OCI-LY3 (cell line): ENCODE measurements at regions not wholly inside any gene's neighbourhood (a gene's known extent, or its start where the extent isn't known, plus 50 kb on each side); places are given as distances from the start of the nearest gene placed in this dataset.

ENCODE experiments used
- H2AFZ ChIP-seq: fragments of 200-600, 300-600 bp; shearing (Covaris generic); 2 replicates; pipeline ENCODE4 v1.6.0; 2014; ENCODE audit warnings: antibody characterized with exemption, low read depth, low read length
- H3K27ac ChIP-seq: fragments of 200-600, 300-600 bp; sonication (generic); 2 replicates; pipeline ENCODE4 v1.5.1; 2014; ENCODE audit warnings: mild to moderate bottlenecking, low read length, moderate library complexity, mixed read lengths
- H3K27me3 ChIP-seq: fragments of 200-600, 300-600 bp; sonication (generic); 2 replicates; pipeline ENCODE4 v1.6.1; 2014; ENCODE audit warnings: low read depth, low read length, mixed read lengths
- H3K36me3 ChIP-seq: fragments of 200-600, 300-600 bp; sonication (generic); replicated peaks from 2 replicates; pipeline ENCODE3; 2014; ENCODE audit warnings: low read depth, low read length, mixed read lengths
- H3K4me1 ChIP-seq: fragments of 300-600, 200-600 bp; sonication (generic); 2 replicates; pipeline ENCODE4 v1.6.1; 2014; ENCODE audit warnings: low read length, mixed read lengths
- H3K4me2 ChIP-seq: fragments of 200-600, 300-600 bp; sonication (generic); 2 replicates; pipeline ENCODE4 v1.6.1; 2014; ENCODE audit warnings: low read length, mixed read lengths
- H3K4me3 ChIP-seq: fragments of 300-600, 200-600 bp; sonication (generic); 2 replicates; pipeline ENCODE4 v1.5.1; 2014; ENCODE audit warnings: antibody characterized with exemption, mild to moderate bottlenecking, low read length, moderate library complexity
- H3K79me2 ChIP-seq: fragments of 300-600, 200-600 bp; shearing (Covaris generic); 2 replicates; pipeline ENCODE4 v1.6.1; 2014; ENCODE audit warnings: mild to moderate bottlenecking, low read length, mixed read lengths
- H3K9ac ChIP-seq: fragments of 300-600, 200-600 bp; shearing (Covaris generic); 2 replicates; pipeline ENCODE4 v1.6.0; 2014; ENCODE audit warnings: mild to moderate bottlenecking, low read length, moderate library complexity
- H3K9me3 ChIP-seq: fragments of 200-600, 300-600 bp; shearing (Covaris generic); 2 replicates; pipeline ENCODE4 v1.6.1; 2014; ENCODE audit warnings: low read length, mixed read lengths; ENCODE audit not compliant: insufficient read depth
- H4K20me1 ChIP-seq: fragments of 200-600, 300-600 bp; sonication (generic); 2 replicates; pipeline ENCODE4 v1.6.1; 2016; ENCODE audit warnings: low read length, mixed read lengths; ENCODE audit not compliant: insufficient read depth
- CTCF ChIP-seq: fragments of 200-600, 300-600 bp; sonication (generic); IDR thresholded peaks from 2 replicates; pipeline ENCODE4 v1.5.1; 2014; ENCODE audit warnings: antibody characterized with exemption, low read length, low read depth
- EZH2phosphoT487 ChIP-seq: fragments of 200-600 bp; shearing (Covaris generic); IDR thresholded peaks from 2 replicates; pipeline ENCODE4 v1.6.1; 2018; ENCODE audit warnings: antibody characterized with exemption, mixed run types, low read depth

GRCh38 chr12:88882662-88883061, 302.4 kb upstream of the KITLG start:
- Histone ChIP-seq H4K20me1 (no peaks in the 10 kb centered on the region), H3K4me2 (no peak overlapping the region), H3K4me3 (no peak overlapping the region), H3K36me3 (no peaks in the 10 kb centered on the region), H3K4me1 (peaks cover 28% of the 10 kb centered on the region), H3K79me2 (no peaks in the 10 kb centered on the region), H3K9me3 (no peaks in the 10 kb centered on the region), H3K27ac (no peak overlapping the region), H3K9ac (no peak overlapping the region), H2AFZ (no peak overlapping the region), H3K27me3 (no peaks in the 10 kb centered on the region)
- no peak for TF ChIP-seq CTCF
- no peak for TF ChIP-seq EZH2phosphoT487

GRCh38 chr12:88880051-88880450, 299.8 kb upstream of the KITLG start:
- Histone ChIP-seq H3K4me3 (no peak overlapping the region), H3K4me2 (no peak overlapping the region), H3K4me1 (peaks cover 24% of the 10 kb centered on the region), H3K27ac (no peak overlapping the region), H3K9me3 (no peaks in the 10 kb centered on the region), H3K79me2 (no peaks in the 10 kb centered on the region), H3K27me3 (no peaks in the 10 kb centered on the region), H2AFZ (no peak overlapping the region; the same call in 1 of the 2 replicates), H3K36me3 (no peaks in the 10 kb centered on the region), H3K9ac (no peak overlapping the region), H4K20me1 (no peaks in the 10 kb centered on the region)
- TF ChIP-seq EZH2phosphoT487 (no peak), CTCF (no peak)

DNA sequence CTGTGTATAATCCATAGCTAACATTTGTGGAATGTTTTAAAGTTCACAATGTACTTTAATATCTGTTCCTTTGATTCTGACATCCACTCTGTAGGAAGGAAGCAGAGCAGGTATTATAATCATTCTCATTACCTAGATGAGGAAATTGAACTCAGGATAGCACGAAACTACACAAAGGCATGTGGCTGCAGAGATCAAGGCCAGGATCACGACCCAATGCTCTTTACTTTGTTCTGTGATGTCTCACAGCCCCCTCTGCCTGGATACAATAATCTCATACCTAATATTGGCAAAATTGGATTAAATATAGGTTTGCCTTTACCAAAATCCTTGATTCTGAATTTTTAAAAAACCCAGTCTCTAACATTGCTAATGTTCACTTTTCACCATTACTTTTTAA, 298.0 kb upstream of the KITLG start:
- no peak overlapping the region for H3K27ac ChIP-seq
- H3K9me3 ChIP-seq = no peaks in the 10 kb centered on the region
- no peaks in the 10 kb centered on the region for H3K36me3 ChIP-seq
- H3K4me1 ChIP-seq = peaks cover 11% of the 10 kb centered on the region
- H3K79me2 ChIP-seq = no peaks in the 10 kb centered on the region
- TF ChIP-seq EZH2phosphoT487 (no peak), CTCF (no peak)
- H3K9ac ChIP-seq = no peak overlapping the region
- no peaks in the 10 kb centered on the region for H3K27me3 ChIP-seq
- H4K20me1 ChIP-seq = no peaks in the 10 kb centered on the region
- H2AFZ ChIP-seq = no peak overlapping the region
- H3K4me3 ChIP-seq = no peak overlapping the region
- no peak overlapping the region for H3K4me2 ChIP-seq

DNA sequence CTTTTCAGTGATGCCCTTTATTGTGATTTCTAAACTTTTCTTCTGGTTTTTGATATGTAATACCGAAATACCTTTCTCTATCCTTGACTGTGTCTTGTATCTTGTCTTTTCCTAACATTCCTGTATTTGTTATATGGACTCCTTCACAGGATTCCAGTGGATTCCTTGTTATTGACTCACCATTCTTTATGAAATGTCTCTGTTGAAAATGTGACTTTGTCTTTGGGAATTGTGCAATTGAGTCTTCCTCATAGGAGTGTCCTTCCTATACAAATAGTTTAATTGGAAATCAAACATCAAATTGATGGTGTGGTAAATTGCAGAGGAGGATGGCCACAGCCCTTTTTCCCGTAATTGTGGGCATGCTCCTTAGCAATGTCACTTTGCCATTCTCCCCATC, 296.6 kb upstream of the KITLG start:
- Histone ChIP-seq H3K27ac (no peak overlapping the region), H3K4me3 (no peak overlapping the region), H2AFZ (no peak overlapping the region), H3K4me2 (no peak overlapping the region), H4K20me1 (no peaks in the 10 kb centered on the region), H3K36me3 (no peaks in the 10 kb centered on the region), H3K9ac (no peak overlapping the region), H3K27me3 (no peaks in the 10 kb centered on the region), H3K9me3 (no peaks in the 10 kb centered on the region), H3K79me2 (no peaks in the 10 kb centered on the region), H3K4me1 (no peaks in the 10 kb centered on the region)
- no peak for TF ChIP-seq EZH2phosphoT487
- TF ChIP-seq CTCF = no peak
